GM18507 (cell line): ENCODE measurements at regions not wholly inside any gene's neighbourhood (a gene's known extent, or its start where the extent isn't known, plus 50 kb on each side); places are given as distances from the start of the nearest gene placed in this dataset.
"Not testable (repeated sequence)": the region's sequence is repeated elsewhere in the genome, so short reads cannot be mapped to it uniquely, and the experiment has no call there.

ENCODE experiments used
- DNase-seq: peaks from one replicate; pipeline ENCODE4 v3.0.0; 2011; ENCODE audit warnings: low read depth; ENCODE audit not compliant: insufficient read length; ENCODE audit errors: extremely low spot score
- FAIRE-seq: peaks from 2 replicates; lab custom pipeline; 2011; peaks lifted over from hg19 to GRCh38; lab: Jason Lieb, UNC

- no peak for FAIRE-seq
- no peak for DNase-seq
These were observed 64.0 kb upstream of the ST3GAL6 start for GRCh38 chr3:98699132-98699531.

DNA sequence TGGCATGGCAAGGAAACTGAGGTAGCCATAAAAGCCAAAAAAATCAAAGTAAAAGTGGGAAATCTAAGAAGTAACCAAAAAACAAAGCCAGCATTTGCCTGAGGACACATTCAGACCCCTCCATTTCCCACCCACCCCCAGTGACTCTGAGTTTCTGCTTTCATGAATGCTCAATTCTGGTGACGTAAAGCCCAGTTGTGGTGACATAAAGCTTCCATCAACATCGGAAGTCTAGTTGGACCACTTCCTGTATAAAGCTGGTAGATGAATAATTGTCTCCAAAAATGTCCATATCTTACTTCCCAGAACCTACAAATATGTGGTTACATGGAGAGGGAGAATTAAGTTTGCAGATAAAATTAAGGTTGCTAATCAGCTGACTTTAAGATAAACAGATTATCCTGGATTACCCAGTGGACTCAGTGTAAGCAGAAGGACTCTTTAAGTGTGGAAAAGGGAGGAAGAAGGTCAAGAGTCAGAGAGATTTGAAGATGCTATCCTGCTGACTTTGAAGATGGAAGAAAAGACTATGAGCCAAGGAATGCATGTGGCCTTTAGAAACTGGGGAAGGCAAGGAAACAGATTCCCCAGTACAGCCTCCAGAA, 62.0 kb upstream of the ST3GAL6 start:
- FAIRE-seq, result no peak
- no peak for DNase-seq

GRCh38 chr3:98702166-98702565, 61.0 kb upstream of the ST3GAL6 start:
- DNase-seq, result no peak
- FAIRE-seq, result no peak

DNA sequence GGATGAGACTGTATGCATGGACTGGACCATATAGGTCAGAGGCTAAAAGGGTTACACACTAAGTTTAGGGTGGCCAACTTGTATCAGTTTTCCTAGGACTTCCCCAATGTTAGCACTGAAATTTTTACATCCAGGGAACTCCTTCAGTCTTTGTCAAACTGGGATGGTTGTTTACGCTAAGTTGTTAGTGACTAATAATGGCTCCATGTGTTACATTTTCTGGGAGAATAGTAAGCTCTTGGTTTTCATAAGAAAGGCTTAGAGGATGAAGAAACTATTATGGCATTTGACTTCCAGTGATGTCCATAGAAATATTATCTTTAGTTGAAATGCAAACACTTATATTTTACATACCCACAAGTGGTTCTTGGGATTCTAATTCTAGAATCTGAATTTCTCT, 57.9 kb upstream of the ST3GAL6 start:
- FAIRE-seq, result no peak
- DNase-seq, result no peak

DNA sequence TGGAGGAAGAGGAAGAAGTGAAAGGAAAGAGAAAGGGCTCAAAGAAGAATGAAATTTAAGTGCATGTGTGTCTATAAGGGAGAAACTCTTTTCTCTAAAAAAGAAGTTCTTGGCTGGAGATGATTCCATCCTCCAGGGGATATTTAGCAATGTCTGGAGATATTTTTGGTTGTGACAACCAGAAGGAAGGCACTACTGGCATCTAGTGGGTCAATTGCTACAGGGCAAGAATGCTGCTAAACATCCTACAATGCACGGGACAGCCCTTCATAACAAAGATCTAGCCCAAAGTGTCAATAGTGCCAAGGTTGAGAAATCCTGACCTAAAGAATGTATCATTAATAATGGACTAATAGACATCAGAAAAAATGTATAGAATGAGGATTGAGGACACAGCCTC, 57.4 kb upstream of the ST3GAL6 start:
- DNase-seq, result no peak
- FAIRE-seq, result peak; percentile 35

GRCh38 chr3:98708681-98709080, 54.5 kb upstream of the ST3GAL6 start:
- DNase-seq, FAIRE-seq: not testable (repeated sequence)

- DNase-seq (no peak), FAIRE-seq (no peak)
These were observed 53.7 kb upstream of the ST3GAL6 start for GRCh38 chr3:98709441-98709840.

DNA sequence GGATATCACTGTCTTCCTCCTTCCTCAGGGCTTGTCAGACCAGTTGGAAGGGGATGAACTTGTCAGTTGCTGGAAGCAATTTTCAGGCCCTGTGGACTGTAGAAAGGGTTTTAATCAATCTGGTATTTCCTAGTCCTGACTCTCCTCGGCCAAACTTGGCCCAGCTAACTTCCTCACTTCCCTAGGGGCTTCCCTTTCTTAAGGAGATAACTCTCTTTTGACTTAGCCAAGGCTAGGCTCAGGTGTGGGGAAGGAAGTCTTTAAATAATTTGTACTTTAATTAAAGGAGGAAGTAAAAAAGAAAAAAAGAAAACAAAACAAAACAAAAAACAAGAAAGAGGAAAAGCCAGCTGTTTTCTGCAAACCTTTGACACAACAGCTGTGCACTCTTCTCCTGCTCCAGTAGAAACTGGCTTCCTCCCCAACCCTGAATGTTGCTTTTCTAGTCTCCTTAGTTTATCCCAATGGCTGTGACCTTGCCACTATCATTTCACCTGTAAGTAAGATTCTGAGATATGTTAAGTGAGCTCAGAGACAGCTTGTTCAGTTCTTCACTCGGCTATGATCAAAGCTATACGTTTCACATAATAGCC, 53.0 kb upstream of the ST3GAL6 start:
- DNase-seq (no peak), FAIRE-seq (no peak)

DNA sequence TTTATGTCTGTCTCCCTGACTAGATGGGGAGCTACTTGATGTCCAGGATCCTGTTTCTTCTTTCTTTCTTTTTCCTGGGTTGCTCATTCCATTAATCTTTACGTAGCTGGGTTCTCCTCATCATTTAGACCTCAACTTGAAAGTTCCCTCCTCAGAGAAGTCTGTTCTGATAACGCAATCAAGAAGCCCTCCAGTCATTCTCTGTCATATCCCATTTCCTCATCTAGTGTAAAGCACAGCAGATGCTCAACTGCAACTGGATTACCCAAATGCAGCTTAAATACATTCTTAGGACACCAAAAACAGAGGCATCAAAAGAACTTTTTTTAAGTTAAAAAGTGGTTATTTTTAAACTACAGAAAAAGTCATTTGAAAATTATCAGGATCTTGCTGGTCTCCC, 51.7 kb upstream of the ST3GAL6 start:
- FAIRE-seq (no peak), DNase-seq (no peak)

DNA sequence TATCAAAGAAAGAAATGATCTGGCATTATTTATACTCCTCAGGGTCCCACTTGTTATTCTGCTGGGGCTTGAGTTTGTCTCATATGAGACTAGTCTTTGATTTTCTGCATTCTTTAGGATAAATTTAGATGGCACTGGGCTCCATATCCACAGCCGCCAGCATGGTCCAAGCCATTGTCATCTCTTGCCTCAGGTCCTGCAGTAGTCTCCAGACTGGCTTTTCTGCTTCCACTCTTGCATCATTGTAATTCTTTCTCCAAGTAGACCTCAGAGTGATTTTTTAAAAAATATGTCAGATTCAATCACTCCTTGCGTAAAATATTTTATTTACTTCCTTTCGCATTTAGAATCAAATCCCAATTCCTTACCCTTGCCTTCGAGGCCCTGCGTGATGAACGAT, 50.4 kb upstream of the ST3GAL6 start:
- no peak for FAIRE-seq

GRCh38 chr3:98713332-98713731, 49.8 kb upstream of the ST3GAL6 start:
- FAIRE-seq, DNase-seq: not testable (repeated sequence)

More for the DNA sequence above, 50.4 kb upstream of the ST3GAL6 start:
- no peak for DNase-seq
